Left colon (tissue), 2 donors: ENCODE measurements at regions not wholly inside any gene's neighbourhood (a gene's known extent, or its start where the extent isn't known, plus 50 kb on each side); places are given as distances from the start of the nearest gene placed in this dataset.
A peak's percentile ranks its signal among the peaks of the same experiment; 100 is the strongest.

Source experiments
- ATAC-seq: fragments of 200-7000 bp; cut with Tn5 transposase; one replicate; pipeline ENCODE4 v1.9.1; 2020; ENCODE audit warnings: mild to moderate bottlenecking, moderate library complexity
- DNase-seq, 2 donors: peaks; one replicate each; pipeline ENCODE4 v3.0.0-alpha.2; 2020
- intact Hi-C, 2 donors: fragments of 100-400 bp; cut with DNase I in 1 of 2; cut with micrococcal nuclease in 1 of 2; formaldehyde crosslinking; loops; one replicate each; pipeline versions ENCODE4 v1.11.2 to v1.14.0; 2022; cut with DNase I, micrococcal nuclease
- donor health status: DM: no; HTN: no; CAD: no.
- donor health status: DM: yes; HTN: yes; CAD: no.

GRCh38 chr16:80226499-80226898, 314.3 kb upstream of the DYNLRB2 start:
- intact Hi-C loops: no loop called here

GRCh38 chr16:80210787-80211186, 330.0 kb upstream of the DYNLRB2 start:
- DNase-seq: no peak
- ATAC-seq: no peak
- intact Hi-C loops: no loop called here

More at GRCh38 chr16:80226499-80226898, 314.3 kb upstream of the DYNLRB2 start:
- ATAC-seq: no peak
- no peak for DNase-seq

GRCh38 chr16:80208743-80209142, 332.1 kb upstream of the DYNLRB2 start:
- ATAC-seq (no peak), DNase-seq (no peak)
- intact Hi-C loops: no loop called here

GRCh38 chr16:80208015-80208414, 332.8 kb upstream of the DYNLRB2 start:
- intact Hi-C loops: no loop called here
- no peak for DNase-seq
- no peak for ATAC-seq

GRCh38 chr16:80203821-80204220, 337.0 kb upstream of the DYNLRB2 start:
- no peak for DNase-seq
- no peak for ATAC-seq
- intact Hi-C loops: no loop called here

- no peak for DNase-seq
- intact Hi-C loops: no loop called here
- ATAC-seq: no peak
Observed at GRCh38 chr16:80202831-80203413, 337.9 kb upstream of the DYNLRB2 start.

DNA sequence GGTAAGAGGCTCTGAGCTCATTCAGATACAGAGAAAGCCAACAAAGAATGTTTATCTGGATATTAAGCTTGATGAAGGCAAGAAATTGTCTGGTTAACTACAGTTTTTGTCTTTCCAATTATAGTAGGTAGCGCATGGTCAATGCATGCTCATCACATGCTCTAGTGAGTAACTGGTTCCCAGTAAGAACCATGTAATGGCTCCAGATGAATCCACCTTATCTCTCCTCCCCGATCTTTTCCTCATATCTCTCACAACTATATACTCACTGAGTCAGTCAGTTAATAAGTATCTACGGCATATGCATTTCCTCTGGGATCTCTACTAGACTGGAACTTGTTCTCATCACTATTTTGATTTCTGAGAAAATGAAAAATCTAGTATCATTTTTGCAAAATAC, 340.7 kb upstream of the DYNLRB2 start:
- intact Hi-C loops: no loop called here
- ATAC-seq (no peak), DNase-seq (no peak)

GRCh38 chr16:80199614-80200013, 341.2 kb upstream of the DYNLRB2 start:
- ATAC-seq: no peak
- no peak for DNase-seq
- intact Hi-C loops: no loop called here

DNA sequence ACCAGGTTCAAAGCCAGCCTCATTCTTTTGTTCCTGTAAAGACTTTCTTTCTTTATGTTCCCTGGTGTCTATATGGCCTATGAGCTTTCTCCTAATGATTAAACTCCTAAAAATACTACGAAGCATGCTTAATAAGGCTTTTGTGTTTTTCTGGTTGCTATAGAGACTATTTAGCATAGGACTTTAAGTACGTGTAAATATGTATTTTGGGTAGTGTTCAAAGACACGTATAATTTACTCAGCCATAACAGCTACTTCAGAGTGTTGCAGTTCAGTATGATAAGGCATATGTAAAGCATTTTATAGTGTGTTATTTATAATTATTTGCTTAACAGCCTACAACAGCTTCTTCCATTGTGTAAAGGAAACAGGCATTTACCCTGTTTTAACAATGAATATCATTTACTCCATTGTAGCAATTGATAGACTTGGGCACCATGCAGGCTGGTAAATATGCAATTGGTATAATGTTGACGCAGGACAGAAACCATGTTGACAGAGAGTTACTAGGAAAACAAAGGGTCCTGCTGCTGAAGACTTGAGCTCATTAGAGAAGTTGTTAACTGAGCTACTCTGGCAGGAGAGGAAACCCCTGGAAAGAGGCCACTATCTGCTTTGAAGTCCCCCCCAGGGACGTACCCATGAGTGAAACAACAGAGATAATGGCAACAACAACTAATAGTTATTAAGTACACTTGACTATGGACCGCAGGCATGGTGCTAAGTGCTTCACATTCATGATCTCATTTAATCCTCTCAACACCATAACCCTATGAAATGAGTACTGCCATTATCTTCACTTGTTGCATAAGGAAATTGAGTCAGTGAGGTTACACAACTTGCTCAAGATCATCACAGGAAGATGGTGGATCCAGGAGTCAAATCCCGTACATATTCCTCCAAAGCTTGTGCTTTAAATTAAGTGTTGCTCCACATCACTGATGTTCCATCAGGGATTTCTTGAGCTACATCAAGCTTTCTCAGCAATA, 342.2 kb upstream of the DYNLRB2 start:
- ATAC-seq: peak; percentile 30
- intact Hi-C loops: no loop called here
- DNase-seq: no peak

DNA sequence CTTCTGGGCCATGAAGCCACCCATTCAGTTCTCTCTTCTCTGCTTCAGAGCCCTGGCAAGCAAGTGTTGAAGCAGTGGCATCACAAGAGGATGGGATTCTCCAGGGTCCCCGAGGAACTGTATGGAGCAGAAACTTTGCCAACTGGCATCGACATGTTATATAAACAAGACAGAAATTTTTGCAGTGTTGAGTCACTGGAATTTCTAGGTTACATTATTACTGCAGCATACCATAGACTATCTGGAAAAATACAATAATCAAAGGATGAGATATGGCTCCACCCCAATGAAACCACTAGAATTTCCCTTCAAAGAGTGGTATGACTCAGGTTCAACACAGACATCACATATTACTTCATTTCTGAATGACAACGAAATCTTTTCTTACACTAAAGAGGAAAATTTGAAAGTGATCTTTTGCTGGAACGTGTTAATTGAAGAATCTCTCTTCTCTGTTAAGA, 343.0 kb upstream of the DYNLRB2 start:
- ATAC-seq (no peak), DNase-seq (no peak)
- intact Hi-C loops: no loop called here

GRCh38 chr16:80191928-80192327, 348.9 kb upstream of the DYNLRB2 start:
- intact Hi-C loops: no loop called here
- DNase-seq: no peak
- no peak for ATAC-seq

GRCh38 chr16:80189476-80190175, 351.2 kb upstream of the DYNLRB2 start:
- ATAC-seq (peak; percentile 30), DNase-seq (no peak)
- intact Hi-C loops: no loop called here

DNA sequence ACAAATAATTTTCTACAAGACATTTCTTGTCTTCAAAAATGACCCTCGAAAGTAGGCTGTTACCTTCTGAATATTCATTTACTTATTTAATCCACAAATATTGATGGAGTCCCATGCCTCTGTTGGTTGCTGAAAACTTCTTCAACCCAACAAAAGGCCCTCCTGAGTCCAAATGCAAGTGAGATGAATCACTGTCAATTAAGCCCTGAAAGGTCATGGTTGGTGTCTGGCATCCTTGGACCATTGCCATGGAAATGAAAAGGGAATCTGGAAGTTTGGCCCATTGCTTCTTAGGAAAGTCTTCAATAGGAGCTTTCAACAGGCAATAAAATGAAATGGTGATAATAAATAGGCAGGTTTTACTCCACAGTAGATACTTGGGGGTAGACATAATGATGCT, 364.7 kb upstream of the DYNLRB2 start:
- intact Hi-C loops: no loop called here
- ATAC-seq (no peak), DNase-seq (no peak)

GRCh38 chr16:80175011-80175410, 365.8 kb upstream of the DYNLRB2 start:
- intact Hi-C loops: no loop called here
- DNase-seq (no peak), ATAC-seq (no peak)

DNA sequence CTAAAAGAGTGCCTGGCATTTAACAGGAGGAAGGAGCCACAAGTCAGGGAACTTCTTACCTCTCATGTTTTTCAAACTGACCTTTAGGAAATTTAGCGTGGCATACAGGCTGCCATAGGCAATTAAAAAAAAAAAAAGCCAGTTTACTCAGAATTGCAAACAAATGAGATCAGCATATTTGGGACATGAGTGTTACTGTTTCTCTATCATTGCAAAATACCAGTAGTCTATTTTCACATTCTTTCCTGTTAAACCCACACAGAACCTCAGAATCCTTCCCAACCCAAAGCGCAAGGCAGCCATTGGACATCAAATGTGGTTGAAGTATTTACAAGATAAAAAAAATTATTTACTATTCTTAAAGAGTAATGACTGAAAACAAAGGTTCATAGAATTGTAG, 366.4 kb upstream of the DYNLRB2 start:
- ATAC-seq (no peak), DNase-seq (no peak)
- intact Hi-C loops: no loop called here

- intact Hi-C loops: no loop called here
- no peak for ATAC-seq
- DNase-seq: no peak
Observed at GRCh38 chr16:80171746-80172145, 369.0 kb upstream of the DYNLRB2 start.

GRCh38 chr16:80171199-80171598, 369.6 kb upstream of the DYNLRB2 start:
- DNase-seq: no peak
- ATAC-seq: no peak
- intact Hi-C loops: no loop called here

DNA sequence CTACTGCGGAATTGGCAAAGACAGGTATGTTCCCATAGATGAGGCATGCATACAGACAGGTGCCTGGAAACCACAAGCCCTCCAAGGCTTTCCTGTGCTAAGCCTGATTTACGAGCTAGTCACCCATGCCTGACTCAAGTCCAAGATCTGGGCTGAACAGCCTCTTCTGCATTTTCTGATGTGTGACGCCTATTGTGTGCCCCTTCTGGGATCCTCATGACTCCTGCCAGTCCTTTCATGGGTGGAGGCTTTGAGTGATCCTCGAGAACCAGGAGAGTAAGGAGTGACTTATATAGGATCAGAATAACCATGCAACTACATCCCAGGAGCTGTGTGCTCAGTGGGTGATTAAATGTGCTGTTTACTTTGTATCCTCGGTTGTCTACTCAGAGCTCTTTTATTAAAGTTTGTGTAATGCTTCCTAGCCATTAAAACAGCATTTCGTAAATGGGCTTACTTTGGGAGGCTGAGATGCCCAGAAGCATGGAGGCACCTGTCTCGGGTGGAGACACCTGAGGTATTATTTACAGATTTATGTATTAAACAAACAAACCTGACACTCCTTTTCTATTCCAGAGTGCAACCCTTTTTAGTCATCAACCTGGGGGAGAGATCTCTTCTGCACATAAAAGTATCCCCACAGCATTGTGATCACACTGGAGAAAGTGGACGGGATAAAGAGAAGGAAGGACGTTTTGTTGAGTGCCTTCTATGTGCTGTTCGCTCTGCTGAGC, 373.0 kb upstream of the DYNLRB2 start:
- ATAC-seq: no peak
- DNase-seq: no peak
- intact Hi-C loops: no loop called here

- intact Hi-C loops: no loop called here
- ATAC-seq: no peak
- DNase-seq: no peak
Observed at GRCh38 chr16:80166082-80166481, 374.7 kb upstream of the DYNLRB2 start.
